ENCODE measurements at regions not wholly inside any gene's neighbourhood (a gene's known extent, or its start where the extent isn't known, plus 50 kb on each side); places are given as distances from the start of the nearest gene placed in this dataset.

DNA sequence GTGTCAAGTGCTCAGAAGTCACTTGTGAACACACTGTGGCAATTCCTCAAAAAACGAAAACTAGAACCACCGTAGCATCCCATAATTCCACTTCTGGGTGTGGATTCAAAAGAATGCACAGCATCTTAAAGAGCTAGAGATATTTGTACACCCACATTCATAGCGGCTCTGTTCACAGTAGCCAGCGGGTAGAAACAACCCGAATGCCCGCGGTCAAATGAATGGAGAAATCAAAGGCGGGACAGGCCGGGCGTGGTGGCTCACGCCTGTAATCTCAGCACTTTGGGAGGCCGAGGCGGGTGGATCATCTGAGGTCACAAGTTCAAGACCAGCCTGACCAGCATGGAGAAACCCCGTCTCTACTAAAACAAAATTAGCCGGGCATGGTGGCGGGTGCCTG is 337.5 kb downstream of the SEC14L1 start:
- Histone ChIP-seq H3K4me3 (no peak overlapping the region), H3K27me3 (ENCODE audit: low read depth) (no peaks in the 10 kb centered on the region), H3K4me1 (peaks cover 87% of the 10 kb centered on the region), H3K27ac (replicated peaks) (no peak overlapping the region), H3K36me3 (peaks cover 15% of the 10 kb centered on the region), H3K9me3 (replicated peaks) (no peaks in the 10 kb centered on the region)
- no peak for TF ChIP-seq CTCF (IDR thresholded peaks at IDR 0.05; ENCODE audit: borderline replicate concordance)
- no peak for DNase-seq
- intact Hi-C loops (cut with micrococcal nuclease): no loop called here

GRCh38 chr17:77478899-77479298 is 338.1 kb downstream of the SEC14L1 start:
- DNase-seq: no peak
- Histone ChIP-seq H3K27me3 (ENCODE audit: low read depth) (no peaks in the 10 kb centered on the region), H3K4me3 (no peak overlapping the region), H3K27ac (replicated peaks) (peak overlapping the region; percentile 16), H3K9me3 (replicated peaks) (no peaks in the 10 kb centered on the region), H3K4me1 (peaks cover 80% of the 10 kb centered on the region), H3K36me3 (peaks cover 21% of the 10 kb centered on the region)
- intact Hi-C loops (cut with micrococcal nuclease): no loop called here
- TF ChIP-seq CTCF (IDR thresholded peaks at IDR 0.05; ENCODE audit: borderline replicate concordance): no peak

DNA sequence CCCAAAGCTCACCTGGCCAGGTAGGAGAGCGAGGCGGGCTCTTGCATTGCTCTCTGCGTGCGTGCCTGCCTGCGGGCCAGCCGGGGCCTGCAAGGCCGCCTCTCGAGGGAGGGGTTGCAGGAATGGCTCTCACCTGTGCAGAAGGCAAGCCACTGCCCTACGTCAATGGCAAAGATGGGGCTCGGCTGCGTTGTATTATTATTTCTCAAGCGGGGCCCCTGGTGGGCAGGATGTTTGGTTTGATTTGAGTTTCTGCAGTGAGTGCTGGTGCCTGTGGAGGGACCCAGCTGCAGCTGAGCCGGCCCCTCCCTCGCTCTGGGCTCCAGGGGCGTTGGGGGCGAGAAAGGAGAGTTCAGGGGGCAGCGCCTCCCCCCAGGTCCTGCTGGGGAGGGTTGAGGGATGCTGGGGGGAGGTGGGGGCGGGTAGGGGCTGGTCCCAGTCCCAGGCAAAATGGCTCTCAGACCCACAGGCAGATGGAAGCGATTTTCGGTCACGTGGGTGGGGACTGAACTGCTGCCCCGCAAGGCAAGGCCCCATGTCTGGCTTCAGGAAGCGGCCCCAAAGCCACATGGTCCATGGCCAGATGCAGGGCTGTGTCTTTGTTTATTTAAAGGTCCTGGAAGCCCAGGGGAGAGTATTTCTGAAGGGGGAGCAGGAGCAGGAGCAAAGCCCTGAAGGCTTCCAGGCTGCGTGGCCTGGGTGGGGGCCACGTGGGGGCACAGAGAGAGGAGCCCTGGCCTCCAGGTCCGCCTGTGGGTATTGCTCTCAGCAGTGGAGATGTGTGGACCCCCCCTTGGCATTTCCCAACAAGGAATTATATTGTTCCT is 338.8 kb downstream of the SEC14L1 start:
- H3K27ac ChIP-seq (replicated peaks): peak overlapping the region; percentile 16
- no peak for TF ChIP-seq CTCF (IDR thresholded peaks at IDR 0.05; ENCODE audit: borderline replicate concordance)
- no peak for DNase-seq
- no peaks in the 10 kb centered on the region for H3K9me3 ChIP-seq (replicated peaks)
- no peaks in the 10 kb centered on the region for H3K27me3 ChIP-seq (ENCODE audit: low read depth)
- H3K4me3 ChIP-seq: no peak overlapping the region
- peaks cover 21% of the 10 kb centered on the region for H3K36me3 ChIP-seq
- intact Hi-C loops (cut with micrococcal nuclease): no loop called here
- peaks cover 74% of the 10 kb centered on the region for H3K4me1 ChIP-seq

- Histone ChIP-seq H3K9me3 (replicated peaks) (no peaks in the 10 kb centered on the region), H3K27me3 (ENCODE audit: low read depth) (no peaks in the 10 kb centered on the region), H3K4me1 (peaks cover 68% of the 10 kb centered on the region), H3K36me3 (peaks cover 21% of the 10 kb centered on the region), H3K4me3 (no peak overlapping the region), H3K27ac (replicated peaks) (no peak overlapping the region)
- DNase-seq: no peak
- intact Hi-C loops (cut with micrococcal nuclease): no loop called here
- TF ChIP-seq CTCF (IDR thresholded peaks at IDR 0.05; ENCODE audit: borderline replicate concordance): no peak
Observed at GRCh38 chr17:77480199-77480508, 339.4 kb downstream of the SEC14L1 start.

DNA sequence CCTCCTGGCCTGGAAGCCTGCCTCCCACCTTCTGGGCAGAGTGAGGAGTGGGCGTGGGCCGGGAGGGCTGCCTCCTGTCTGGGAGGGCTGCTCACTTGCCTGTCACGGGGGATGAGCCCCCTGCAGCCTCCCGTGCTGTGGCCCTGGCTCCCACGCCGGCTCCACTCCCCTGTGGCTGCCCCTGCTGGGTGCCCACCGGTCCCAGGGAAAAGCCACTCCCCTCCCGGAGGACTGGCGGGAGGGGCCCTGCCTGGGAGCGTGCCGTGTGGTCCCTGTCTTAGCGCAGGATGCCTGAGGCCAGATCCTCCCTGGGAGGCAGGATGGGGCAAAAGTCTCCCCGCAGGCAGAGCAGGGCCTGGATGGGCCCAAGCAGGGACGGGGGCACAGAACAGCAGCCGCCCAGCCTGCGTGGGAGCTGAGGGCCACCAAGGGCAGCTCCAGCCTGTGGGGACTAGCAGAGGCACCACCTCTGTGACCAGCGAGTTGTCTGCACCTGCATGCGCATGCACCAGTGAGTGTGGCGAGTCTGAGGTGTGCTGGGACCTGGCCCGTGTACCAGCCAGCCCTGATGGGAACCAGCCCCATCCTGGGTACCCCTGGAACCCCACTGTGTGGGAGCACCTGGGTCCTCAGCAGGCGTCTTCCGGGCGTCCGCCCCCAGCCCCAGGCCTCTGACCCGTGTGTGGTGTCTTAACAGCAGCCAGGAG is 339.9 kb downstream of the SEC14L1 start:
- Histone ChIP-seq H3K9me3 (replicated peaks) (no peaks in the 10 kb centered on the region), H3K27me3 (ENCODE audit: low read depth) (no peaks in the 10 kb centered on the region), H3K4me3 (no peak overlapping the region), H3K36me3 (peaks cover 21% of the 10 kb centered on the region), H3K4me1 (peaks cover 63% of the 10 kb centered on the region), H3K27ac (replicated peaks) (no peak overlapping the region)
- no peak for TF ChIP-seq CTCF (IDR thresholded peaks at IDR 0.05; ENCODE audit: borderline replicate concordance)
- DNase-seq: no peak
- intact Hi-C loops (cut with micrococcal nuclease): no loop called here

All from left ventricle myocardium inferior (tissue), 1 donor.